Putamen (tissue), 1 donor: ENCODE measurements at regions not wholly inside any gene's neighbourhood (a gene's known extent, or its start where the extent isn't known, plus 50 kb on each side); places are given as distances from the start of the nearest gene placed in this dataset.
A peak's percentile ranks its signal among the peaks of the same experiment; 100 is the strongest.

Source experiments
- DNase-seq: peaks from one replicate; pipeline ENCODE4 v3.0.0-alpha.2; 2016; ENCODE audit warnings: low spot score

- DNase-seq: no peak
These were observed 254.1 kb downstream of the TRIB2 start for GRCh38 chr2:12970861-12971260.

- no peak for DNase-seq
These were observed 255.0 kb downstream of the TRIB2 start for GRCh38 chr2:12971581-12972365.

- no peak for DNase-seq
These were observed 261.5 kb downstream of the TRIB2 start for GRCh38 chr2:12978066-12978835.

- DNase-seq: no peak
These were observed 262.3 kb downstream of the TRIB2 start for GRCh38 chr2:12979066-12979465.

- no peak for DNase-seq
These were observed 264.1 kb downstream of the TRIB2 start for GRCh38 chr2:12980817-12981216.

GRCh38 chr2:12982149-12982584, 265.4 kb downstream of the TRIB2 start:
- DNase-seq: no peak

- no peak for DNase-seq
These were observed 270.5 kb downstream of the TRIB2 start for GRCh38 chr2:12987246-12987645.

- no peak for DNase-seq
These were observed 271.5 kb downstream of the TRIB2 start for GRCh38 chr2:12988279-12988678.

- DNase-seq: no peak
These were observed 273.8 kb downstream of the TRIB2 start for GRCh38 chr2:12990523-12990922.

- no peak for DNase-seq
These were observed 281.9 kb downstream of the TRIB2 start for GRCh38 chr2:12998685-12999084.

- DNase-seq: no peak
These were observed 284.1 kb downstream of the TRIB2 start for GRCh38 chr2:13000664-13001363.

GRCh38 chr2:13001408-13001807, 284.7 kb downstream of the TRIB2 start:
- no peak for DNase-seq

GRCh38 chr2:13002536-13003331, 286.0 kb downstream of the TRIB2 start:
- DNase-seq: no peak

GRCh38 chr2:13003500-13003899, 286.8 kb downstream of the TRIB2 start:
- DNase-seq: no peak

GRCh38 chr2:13005048-13005447, 288.3 kb downstream of the TRIB2 start:
- no peak for DNase-seq

- DNase-seq: no peak
These were observed 289.1 kb downstream of the TRIB2 start for GRCh38 chr2:13005761-13006335.

GRCh38 chr2:13006426-13006825, 289.7 kb downstream of the TRIB2 start:
- no peak for DNase-seq

- DNase-seq: peak; percentile 64
These were observed 290.3 kb downstream of the TRIB2 start for GRCh38 chr2:13006829-13007717.

- no peak for DNase-seq
These were observed 292.4 kb downstream of the TRIB2 start for GRCh38 chr2:13009027-13009642.

GRCh38 chr2:13010283-13010682, 293.5 kb downstream of the TRIB2 start:
- no peak for DNase-seq
